SK-N-SH treated with all-trans-retinoic acid at 6 μM for 48 hours (cell line): ENCODE measurements at regions not wholly inside any gene's neighbourhood (a gene's known extent, or its start where the extent isn't known, plus 50 kb on each side); places are given as distances from the start of the nearest gene placed in this dataset.

Experiments used
- ZFP30 ChIP-seq: fragments of 450-650 bp; formaldehyde crosslinking; IDR thresholded peaks from 2 replicates; pipeline ENCODE4 v1.5.0; 2022; ENCODE audit warnings: mild to moderate bottlenecking, moderate library complexity
- ZNF70 ChIP-seq: fragments of 450-650 bp; formaldehyde crosslinking; IDR thresholded peaks from 2 replicates; pipeline ENCODE4 v1.5.0; 2020; ENCODE audit warnings: mild to moderate bottlenecking, moderate library complexity

GRCh38 chr10:59012839-59013238 is 163.6 kb upstream of the PHYHIPL start:
- TF ChIP-seq ZFP30 (CRISPR knock-in tag) (no peak), ZNF70 (CRISPR knock-in tag) (no peak)
